Neutrophil (primary cell): ENCODE measurements at regions not wholly inside any gene's neighbourhood (a gene's known extent, or its start where the extent isn't known, plus 50 kb on each side); places are given as distances from the start of the nearest gene placed in this dataset.
"Not testable (repeated sequence)": the region's sequence is repeated elsewhere in the genome, so short reads cannot be mapped to it uniquely, and the experiment has no call there.

ENCODE experiments used
- H3K27ac ChIP-seq: fragments of 200-600 bp; sonication (generic); 2 replicates; pipeline ENCODE4 v1.5.1; 2016; ENCODE audit warnings: mild to moderate bottlenecking, moderate library complexity
- H3K27me3 ChIP-seq: fragments of 200-600 bp; sonication (generic); 2 replicates; pipeline ENCODE4 v1.6.0; 2016; ENCODE audit warnings: mild to moderate bottlenecking
- H3K36me3 ChIP-seq: fragments of 200-600 bp; sonication (generic); 2 replicates; pipeline ENCODE4 v1.5.1; 2017
- H3K4me1 ChIP-seq, 2 experiments: fragments of 200-600 bp in 1 of 2; sonication (generic) in 1 of 2; 1 replicate in 1 of 2; 2 replicates in 1 of 2; pipeline versions ENCODE4 v1.5.1 to v1.6.1; 2013 to 2016; ENCODE audit warnings: low read depth in 1 of 2, low read length in 1 of 2, mild to moderate bottlenecking in 1 of 2, moderate library complexity in 1 of 2; ENCODE audit not compliant: control insufficient read depth in 1 of 2, insufficient read depth in 1 of 2
- H3K4me3 ChIP-seq, 2 experiments: fragments of 200-600 bp in 1 of 2; sonication (generic) in 1 of 2; 1 replicate in 1 of 2; 2 replicates in 1 of 2; pipeline ENCODE4 v1.5.1; 2013 to 2016; ENCODE audit warnings: low read depth in 1 of 2, low read length in 1 of 2, mild to moderate bottlenecking in 1 of 2, moderate library complexity in 1 of 2
- H3K9me3 ChIP-seq: fragments of 200-600 bp; sonication (generic); 2 replicates; pipeline ENCODE4 v1.5.1; 2016
- CTCF ChIP-seq: fragments of 200-600 bp; sonication (generic); IDR thresholded peaks from 2 replicates; pipeline ENCODE4 v1.5.1; 2016; ENCODE audit warnings: antibody characterized with exemption

GRCh38 chr4:116005037-116005805 lies 891.8 kb upstream of the NDST4 start:
- Histone ChIP-seq H3K4me3 (no peak overlapping the region), H3K27ac (no peak overlapping the region), H3K27me3 (no peaks in the 10 kb centered on the region), H3K9me3 (no peaks in the 10 kb centered on the region), H3K36me3 (no peaks in the 10 kb centered on the region), H3K4me1 (no peaks in the 10 kb centered on the region)
- TF ChIP-seq CTCF = no peak

DNA sequence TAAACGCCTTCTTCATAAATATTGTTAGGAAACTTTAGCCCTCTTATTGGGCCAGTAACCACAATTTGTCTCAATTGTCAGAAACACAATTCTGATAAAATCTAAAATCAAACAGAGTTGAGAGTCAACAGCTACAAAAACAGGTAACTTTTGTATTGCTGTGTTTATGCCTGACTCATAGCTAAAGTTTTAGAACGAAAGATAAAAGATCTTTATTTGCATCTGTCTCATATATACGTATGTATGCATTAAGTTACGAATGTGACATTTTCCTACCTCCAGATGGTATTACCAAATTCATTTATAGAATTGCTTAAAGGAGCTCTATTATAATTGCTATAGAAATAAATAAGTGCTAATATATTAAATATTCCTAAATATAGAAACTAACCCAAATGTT lies 887.9 kb upstream of the NDST4 start:
- H3K27me3 ChIP-seq = no peaks in the 10 kb centered on the region
- H3K4me1 ChIP-seq = no peaks in the 10 kb centered on the region
- no peaks in the 10 kb centered on the region for H3K36me3 ChIP-seq
- TF ChIP-seq CTCF = no peak
- H3K4me3 ChIP-seq = no peak overlapping the region
- H3K27ac ChIP-seq = no peak overlapping the region
- no peaks in the 10 kb centered on the region for H3K9me3 ChIP-seq

DNA sequence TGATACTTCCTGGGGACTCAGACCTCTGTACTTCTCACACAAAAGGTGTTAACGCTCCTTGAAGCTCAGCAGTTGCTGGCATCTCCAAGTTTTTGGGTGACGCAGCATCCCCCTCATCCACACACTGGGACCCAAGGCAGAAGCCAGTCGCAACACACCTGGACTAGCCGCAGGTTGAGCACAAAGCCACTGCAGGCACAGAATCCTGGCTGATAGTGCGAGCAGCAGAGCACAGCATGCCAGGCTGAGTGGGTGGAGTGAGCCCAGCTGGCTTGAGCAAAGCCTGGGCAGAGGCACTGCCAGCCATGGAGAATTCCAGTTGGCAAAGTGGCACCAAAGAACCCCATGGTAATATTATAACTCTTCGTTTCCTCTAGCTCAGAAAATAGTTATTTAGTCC lies 873.2 kb upstream of the NDST4 start:
- Histone ChIP-seq H3K36me3 (no peaks in the 10 kb centered on the region), H3K4me1 (no peaks in the 10 kb centered on the region), H3K27ac (no peak overlapping the region), H3K9me3 (no peaks in the 10 kb centered on the region), H3K27me3 (no peaks in the 10 kb centered on the region), H3K4me3 (no peak overlapping the region)
- no peak for TF ChIP-seq CTCF

DNA sequence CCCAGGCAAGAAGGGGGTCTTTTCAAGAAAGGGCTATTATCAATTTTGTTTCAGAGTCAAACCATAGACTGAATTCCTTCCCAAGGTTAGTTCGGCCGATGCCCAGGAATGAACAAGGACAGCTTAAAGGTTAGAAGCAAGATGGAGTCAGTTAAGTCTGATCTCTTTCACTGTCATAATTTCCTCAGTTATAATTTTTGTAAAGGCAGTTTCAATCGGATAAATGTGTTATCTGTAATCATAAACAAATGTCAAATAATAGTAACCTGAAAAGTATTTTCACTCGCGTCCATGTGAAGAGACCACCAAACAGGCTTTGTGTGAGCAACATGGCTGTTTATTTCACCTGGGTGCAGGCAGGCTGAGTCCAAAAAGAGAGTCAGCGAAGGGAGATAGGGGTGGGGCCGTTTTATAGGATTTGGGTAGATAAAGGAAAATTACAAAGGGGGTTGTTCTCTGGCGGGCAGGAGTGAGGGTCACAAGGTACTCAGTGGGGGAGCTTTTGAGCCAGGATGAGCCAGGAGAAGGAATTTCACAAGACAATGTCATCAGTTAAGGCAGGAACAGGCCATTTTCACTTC lies 862.1 kb upstream of the NDST4 start:
- H3K27me3 ChIP-seq, H3K4me1 ChIP-seq, H3K27ac ChIP-seq, H3K4me3 ChIP-seq, H3K36me3 ChIP-seq, H3K9me3 ChIP-seq: not testable (repeated sequence)

GRCh38 chr4:115973768-115974167 lies 860.3 kb upstream of the NDST4 start:
- Histone ChIP-seq H3K4me3 (no peak overlapping the region), H3K9me3 (no peaks in the 10 kb centered on the region), H3K36me3 (no peaks in the 10 kb centered on the region), H3K4me1 (no peaks in the 10 kb centered on the region), H3K27ac (no peak overlapping the region), H3K27me3 (no peaks in the 10 kb centered on the region)
- no peak for TF ChIP-seq CTCF

GRCh38 chr4:115972967-115973366 lies 859.5 kb upstream of the NDST4 start:
- no peaks in the 10 kb centered on the region for H3K9me3 ChIP-seq
- no peak overlapping the region for H3K4me3 ChIP-seq
- H3K27ac ChIP-seq = no peak overlapping the region
- no peak for TF ChIP-seq CTCF
- no peaks in the 10 kb centered on the region for H3K27me3 ChIP-seq
- H3K4me1 ChIP-seq = no peaks in the 10 kb centered on the region
- H3K36me3 ChIP-seq = no peaks in the 10 kb centered on the region
